GM12801 (cell line): ENCODE measurements at regions not wholly inside any gene's neighbourhood (a gene's known extent, or its start where the extent isn't known, plus 50 kb on each side); places are given as distances from the start of the nearest gene placed in this dataset.
A peak's percentile ranks its signal among the peaks of the same experiment; 100 is the strongest.

Experiments used
- CTCF ChIP-seq: IDR thresholded peaks from one replicate; pipeline ENCODE4 v1.5.1; 2011; ENCODE audit warnings: control low read depth; ENCODE audit not compliant: insufficient read length; ENCODE audit errors: extremely low read depth

GRCh38 chr1:91173346-91173890 lies 151.6 kb upstream of the ZNF644 start:
- no peak for TF ChIP-seq CTCF

DNA sequence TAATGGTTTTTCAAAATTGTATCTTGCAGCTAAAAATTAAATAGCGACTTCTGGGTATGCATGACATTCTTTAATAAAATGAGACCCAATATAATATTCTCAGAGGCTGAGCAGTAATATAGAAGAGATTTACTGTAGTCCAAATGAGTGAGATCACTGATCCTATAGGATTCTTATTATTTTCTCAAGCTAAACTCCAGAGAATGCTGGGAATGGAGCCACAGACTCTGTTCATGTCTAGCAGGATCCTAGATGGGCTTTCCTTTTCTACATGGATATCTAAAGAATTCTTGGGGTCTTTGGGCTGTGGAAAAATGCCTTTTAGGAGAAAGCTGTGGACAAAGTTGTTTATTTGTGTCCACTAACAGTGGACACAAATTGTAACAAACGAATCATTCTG lies 150.7 kb upstream of the ZNF644 start:
- TF ChIP-seq CTCF = no peak

GRCh38 chr1:91171898-91172297 lies 150.1 kb upstream of the ZNF644 start:
- TF ChIP-seq CTCF = no peak

DNA sequence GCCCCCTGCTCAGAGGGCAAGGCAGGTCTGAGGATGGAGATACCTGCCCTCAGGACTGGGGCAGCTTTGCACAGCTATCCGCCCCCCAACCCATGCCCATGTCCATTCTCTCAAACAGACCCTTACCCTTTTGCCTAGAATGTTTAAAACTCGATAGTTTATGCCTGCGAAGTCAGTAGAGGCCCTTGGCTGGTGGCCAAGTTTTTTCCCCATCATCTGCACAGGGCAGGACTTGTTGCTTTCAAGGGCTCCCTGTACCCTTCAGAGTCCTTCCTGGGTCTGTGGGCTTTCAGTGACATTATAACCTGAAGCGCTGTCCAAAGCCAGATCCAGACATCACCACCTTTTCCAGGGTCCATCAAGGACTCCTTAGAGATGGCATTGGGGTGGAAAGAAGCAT lies 148.7 kb upstream of the ZNF644 start:
- no peak for TF ChIP-seq CTCF

GRCh38 chr1:91166106-91166712 lies 144.4 kb upstream of the ZNF644 start:
- TF ChIP-seq CTCF = no peak

DNA sequence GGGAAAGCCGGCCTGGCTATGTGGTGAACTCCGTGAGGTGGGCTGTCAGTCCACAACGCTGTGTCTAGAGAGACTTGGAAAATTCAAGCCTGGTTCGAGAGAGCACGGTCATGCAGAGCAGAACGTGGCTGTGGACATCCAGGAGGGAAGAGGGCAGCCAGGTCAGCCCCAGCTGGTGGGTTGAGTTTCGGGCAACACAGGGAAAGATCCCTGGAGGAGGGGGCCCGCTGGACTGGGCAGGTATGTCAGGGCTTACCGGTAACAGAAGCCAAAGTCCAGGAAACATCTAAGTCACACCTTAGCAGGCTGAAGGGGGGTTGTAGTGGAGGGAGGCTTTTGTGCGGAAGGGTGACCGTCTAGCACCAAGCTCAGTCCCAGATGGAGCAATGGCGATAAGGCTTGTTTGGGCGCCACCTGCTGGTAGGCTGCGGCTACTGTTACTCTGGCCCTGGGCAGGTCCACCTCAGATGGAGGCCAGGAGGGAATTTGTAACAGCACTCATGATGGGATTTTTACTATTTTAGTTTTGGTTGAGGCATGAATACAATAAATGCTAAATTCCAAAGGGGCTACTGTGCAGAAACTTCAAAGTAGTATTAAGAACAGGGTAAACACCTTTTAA lies 143.3 kb upstream of the ZNF644 start:
- peak; percentile 93 for TF ChIP-seq CTCF

- no peak for TF ChIP-seq CTCF
Measured at GRCh38 chr1:91162613-91163012, 140.8 kb upstream of the ZNF644 start.
